ENCODE measurements at regions not wholly inside any gene's neighbourhood (a gene's known extent, or its start where the extent isn't known, plus 50 kb on each side); places are given as distances from the start of the nearest gene placed in this dataset.

DNA sequence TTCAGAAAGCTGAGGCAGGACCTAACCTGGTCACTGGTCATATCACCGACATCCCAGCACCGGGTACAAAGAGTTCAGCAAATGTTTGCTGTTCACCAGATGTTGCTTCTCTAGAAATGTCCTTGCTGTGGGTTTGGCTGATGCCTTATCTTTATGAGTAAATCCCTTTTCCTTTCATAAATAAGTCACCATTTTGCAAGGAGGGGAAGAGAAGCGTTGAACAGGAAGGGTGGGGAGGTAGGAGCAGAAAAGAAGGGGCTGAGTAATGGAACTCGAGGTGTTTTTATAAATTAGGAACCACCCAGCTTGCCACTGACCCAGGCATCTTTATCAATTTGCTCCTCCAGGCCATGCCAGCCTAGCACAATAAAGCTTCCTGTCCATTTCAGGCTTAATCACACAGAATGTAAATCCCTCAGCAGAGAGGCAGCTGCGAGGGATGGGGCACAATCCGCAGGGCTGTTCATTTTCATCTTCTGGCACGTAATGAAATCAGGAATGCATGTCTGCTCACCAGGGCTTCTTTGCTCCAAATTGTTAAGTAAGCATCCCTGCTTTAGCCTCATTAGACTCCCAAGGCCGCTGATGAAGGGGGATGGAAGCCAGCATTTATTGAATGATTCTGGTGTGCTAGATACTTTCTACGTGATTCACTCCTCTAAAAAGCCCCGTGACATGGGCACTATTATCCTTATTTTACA, 371.9 kb upstream of the CHD6 start:
- BruUV-seq (replicated peaks), result no TSS peak
- H3K27me3 ChIP-seq (replicated peaks; ENCODE audit: insufficient read depth, low read depth, low read length, poor library complexity), result peaks cover 22% of the 10 kb centered on the region
- no peak for TF ChIP-seq CTCF (conservative IDR thresholded peaks at IDR 0.05; ENCODE audit: low read depth, low read length)
- TF ChIP-seq EZH2 (IDR thresholded peaks at IDR 0.05; ENCODE audit: borderline replicate concordance, low read depth, low read length, poor library complexity, severe bottlenecking), result no peak
- POLR2A ChIA-PET (ENCODE audit: low non-redundant PET), result no interaction called here
- no peaks in the 10 kb centered on the region for H3K4me1 ChIP-seq (ENCODE audit: insufficient read depth, low read length, poor library complexity, severe bottlenecking)
- peak; percentile 60 for DNase-seq (ENCODE audit: low spot score)
- H3K36me3 ChIP-seq (ENCODE audit: insufficient read depth, low read length, poor library complexity, severe bottlenecking), result no peaks in the 10 kb centered on the region
- no peak overlapping the region for H3K4me3 ChIP-seq (ENCODE audit: low read depth, low read length, poor library complexity, severe bottlenecking)
- CTCF ChIA-PET, result no interaction called here
- no peaks in the 10 kb centered on the region for H3K9me3 ChIP-seq (ENCODE audit: low read depth, low read length, poor library complexity, severe bottlenecking)
- intact Hi-C loops (cut with micrococcal nuclease; ENCODE audit: unreplicated experiment), result no loop called here
- H3K27ac ChIP-seq (ENCODE audit: low read depth, low read length, poor library complexity, severe bottlenecking), result no peak overlapping the region

DNA sequence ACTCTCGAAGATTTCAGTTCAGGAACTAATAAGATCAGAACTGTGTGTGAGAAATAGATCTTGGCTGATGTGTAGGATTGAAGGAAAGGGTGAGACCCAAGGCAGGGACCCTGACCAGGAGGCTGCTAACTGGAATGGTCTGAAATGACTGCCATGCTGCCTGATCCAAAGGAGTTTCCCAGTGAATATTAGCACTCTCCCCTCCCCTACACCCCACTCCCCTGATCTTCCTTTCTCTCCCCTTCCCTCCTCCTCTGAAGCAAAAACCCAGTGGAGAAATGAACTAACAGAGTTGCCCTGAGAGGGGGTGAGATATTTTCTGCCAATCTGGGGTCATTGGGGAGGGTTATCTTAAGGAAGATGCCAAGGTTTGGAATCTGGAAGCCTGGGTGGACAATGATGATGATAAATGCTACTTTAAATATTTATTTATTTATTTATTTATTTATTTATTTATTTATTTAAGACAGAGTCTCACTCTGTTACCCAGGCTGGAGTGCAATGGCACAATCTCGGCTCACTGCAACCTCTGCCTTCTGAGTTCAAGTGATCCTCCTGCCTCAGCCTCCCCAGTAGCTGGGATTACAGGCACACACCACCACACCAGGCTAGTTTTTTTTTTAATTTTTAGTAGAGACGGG, 371.0 kb upstream of the CHD6 start:
- CTCF ChIA-PET, result no interaction called here
- Histone ChIP-seq H3K36me3 (ENCODE audit: insufficient read depth, low read length, poor library complexity, severe bottlenecking) (no peaks in the 10 kb centered on the region), H3K27me3 (replicated peaks; ENCODE audit: insufficient read depth, low read depth, low read length, poor library complexity) (peaks cover 17% of the 10 kb centered on the region), H3K27ac (ENCODE audit: low read depth, low read length, poor library complexity, severe bottlenecking) (no peak overlapping the region), H3K4me3 (ENCODE audit: low read depth, low read length, poor library complexity, severe bottlenecking) (no peak overlapping the region), H3K4me1 (ENCODE audit: insufficient read depth, low read length, poor library complexity, severe bottlenecking) (no peaks in the 10 kb centered on the region), H3K9me3 (ENCODE audit: low read depth, low read length, poor library complexity, severe bottlenecking) (no peaks in the 10 kb centered on the region)
- no peak for DNase-seq (ENCODE audit: low spot score)
- POLR2A ChIA-PET (ENCODE audit: low non-redundant PET), result no interaction called here
- intact Hi-C loops (cut with micrococcal nuclease; ENCODE audit: unreplicated experiment), result no loop called here
- TF ChIP-seq CTCF (conservative IDR thresholded peaks at IDR 0.05; ENCODE audit: low read depth, low read length) (no peak), EZH2 (IDR thresholded peaks at IDR 0.05; ENCODE audit: borderline replicate concordance, low read depth, low read length, poor library complexity, severe bottlenecking) (no peak)
- no TSS peak for BruUV-seq (replicated peaks)

DNA sequence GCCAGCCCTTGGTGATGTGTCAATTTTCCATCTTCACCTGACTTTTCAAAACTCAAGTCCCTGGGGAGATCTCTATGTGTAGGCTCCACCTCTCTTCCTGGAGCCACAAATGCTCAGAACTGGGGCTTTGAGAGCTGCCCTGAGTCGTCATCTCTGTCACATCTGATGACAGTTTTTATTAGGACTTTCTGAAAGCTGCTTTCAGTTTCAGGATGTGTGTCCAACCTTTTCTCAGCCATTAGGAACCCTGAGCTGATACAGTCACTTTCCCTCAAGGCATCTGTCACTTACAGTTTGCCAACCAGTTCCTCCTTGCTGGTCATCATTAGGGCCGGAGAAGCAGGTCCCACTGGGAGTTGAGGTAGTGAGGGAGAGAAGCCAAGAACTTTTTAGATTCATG, 365.9 kb upstream of the CHD6 start:
- ChIA-PET POLR2A (ENCODE audit: low non-redundant PET) (no interaction called here), CTCF (no interaction called here)
- peaks cover 6% of the 10 kb centered on the region for H3K27me3 ChIP-seq (replicated peaks; ENCODE audit: insufficient read depth, low read depth, low read length, poor library complexity)
- no peak for DNase-seq (ENCODE audit: low spot score)
- BruUV-seq (replicated peaks), result no TSS peak
- intact Hi-C loops (cut with micrococcal nuclease; ENCODE audit: unreplicated experiment), result no loop called here
- H3K27ac ChIP-seq (ENCODE audit: low read depth, low read length, poor library complexity, severe bottlenecking), result no peak overlapping the region
- no peaks in the 10 kb centered on the region for H3K4me1 ChIP-seq (ENCODE audit: insufficient read depth, low read length, poor library complexity, severe bottlenecking)
- H3K4me3 ChIP-seq (ENCODE audit: low read depth, low read length, poor library complexity, severe bottlenecking), result no peak overlapping the region
- H3K9me3 ChIP-seq (ENCODE audit: low read depth, low read length, poor library complexity, severe bottlenecking), result no peaks in the 10 kb centered on the region
- TF ChIP-seq CTCF (conservative IDR thresholded peaks at IDR 0.05; ENCODE audit: low read depth, low read length), result no peak
- TF ChIP-seq EZH2 (IDR thresholded peaks at IDR 0.05; ENCODE audit: borderline replicate concordance, low read depth, low read length, poor library complexity, severe bottlenecking), result no peak
- H3K36me3 ChIP-seq (ENCODE audit: insufficient read depth, low read length, poor library complexity, severe bottlenecking), result no peaks in the 10 kb centered on the region
